ENCODE measurements at regions not wholly inside any gene's neighbourhood (a gene's known extent, or its start where the extent isn't known, plus 50 kb on each side); places are given as distances from the start of the nearest gene placed in this dataset.
"Not testable (repeated sequence)": the region's sequence is repeated elsewhere in the genome, so short reads cannot be mapped to it uniquely, and the experiment has no call there.

DNA sequence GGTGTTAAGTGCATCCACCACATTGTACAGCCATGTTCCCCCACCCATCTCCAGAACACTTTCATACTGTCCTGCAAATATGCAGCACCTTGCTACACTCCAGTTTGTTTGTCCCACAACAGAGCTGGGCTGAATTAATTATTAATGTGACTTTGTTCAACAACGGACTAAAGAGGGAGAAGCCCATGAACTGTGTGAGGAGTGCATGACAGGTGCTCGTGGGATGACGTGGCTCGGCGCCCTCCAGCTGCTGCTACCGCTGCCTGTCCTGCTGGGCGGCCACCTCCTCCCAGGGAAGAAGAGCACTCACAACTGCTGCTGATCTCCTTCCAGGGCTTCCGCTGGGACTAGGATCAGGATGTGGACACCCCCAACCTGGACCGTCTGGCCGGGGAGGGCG lies 111.2 kb upstream of the DEFB108B start:
- DNase-seq (ENCODE audit: low read depth in 2 of 2): not testable (repeated sequence)

DNA sequence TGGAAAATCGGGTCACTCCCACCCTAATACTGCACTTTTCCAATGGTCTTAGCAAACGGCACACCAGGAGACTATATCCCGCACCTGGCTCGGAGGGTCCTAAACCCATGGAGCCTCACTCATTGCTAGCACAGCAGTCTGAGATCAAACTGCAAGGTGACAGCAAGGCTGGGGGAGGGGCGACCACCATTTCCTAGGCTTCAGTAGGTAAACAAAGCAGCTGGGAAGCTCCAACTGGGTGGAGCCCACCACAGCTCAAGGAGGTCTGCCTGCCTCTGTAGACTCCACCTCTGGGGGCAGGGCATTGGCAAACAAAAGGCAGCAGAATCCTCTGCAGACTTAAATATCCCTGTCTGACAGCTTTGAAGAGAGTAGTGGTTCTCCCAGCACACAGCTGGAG lies 109.0 kb upstream of the DEFB108B start:
- DNase-seq (ENCODE audit: low read depth in 2 of 2): not testable (repeated sequence)

GRCh38 chr11:71730748-71731147 lies 102.3 kb upstream of the DEFB108B start:
- DNase-seq (ENCODE audit: low read depth in 2 of 2): not testable (repeated sequence)

DNA sequence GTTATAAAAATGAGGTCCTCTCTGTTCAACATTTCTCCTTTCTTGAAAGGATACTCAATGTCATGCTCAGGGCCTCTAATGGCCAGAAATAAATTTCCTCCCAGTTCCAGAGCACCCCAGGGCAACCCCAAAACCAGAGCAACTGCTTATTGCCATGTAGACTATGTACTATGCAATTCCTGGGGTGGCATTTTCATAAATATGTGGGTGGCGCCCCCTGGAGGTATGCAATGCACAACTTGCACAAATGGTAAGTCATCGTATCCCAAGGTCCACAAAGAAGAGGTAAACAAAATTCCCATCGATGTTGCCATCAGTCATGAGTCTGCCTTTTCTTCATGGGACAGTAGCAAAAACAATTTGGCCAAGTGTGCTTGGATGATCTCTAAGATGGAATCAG lies 98.6 kb upstream of the DEFB108B start:
- not testable (repeated sequence) for DNase-seq (ENCODE audit: low read depth in 2 of 2)

DNA sequence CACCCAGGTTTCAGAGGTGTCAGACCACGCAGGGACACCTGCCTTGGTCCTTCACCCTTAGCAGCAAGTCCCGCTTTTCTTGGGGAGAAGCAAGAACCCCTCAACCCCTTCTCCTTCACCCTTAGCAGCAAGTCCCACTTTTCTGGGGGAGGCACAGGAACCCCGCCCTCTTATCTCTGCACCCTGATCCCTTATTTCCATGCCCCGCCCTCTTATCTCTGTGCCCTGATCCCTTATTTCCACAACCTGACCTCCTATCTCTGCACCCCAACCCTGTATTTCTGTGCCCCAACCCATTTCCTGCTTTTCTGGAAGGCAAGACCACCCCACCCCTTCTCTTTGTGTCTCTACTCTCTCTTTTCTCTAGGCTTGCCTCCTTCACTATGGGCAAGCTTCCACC lies 94.7 kb upstream of the DEFB108B start:
- not testable (repeated sequence) for DNase-seq (ENCODE audit: low read depth in 2 of 2)

GRCh38 chr11:71743385-71743784 lies 89.6 kb upstream of the DEFB108B start:
- DNase-seq (ENCODE audit: low read depth in 2 of 2): not testable (repeated sequence)

DNA sequence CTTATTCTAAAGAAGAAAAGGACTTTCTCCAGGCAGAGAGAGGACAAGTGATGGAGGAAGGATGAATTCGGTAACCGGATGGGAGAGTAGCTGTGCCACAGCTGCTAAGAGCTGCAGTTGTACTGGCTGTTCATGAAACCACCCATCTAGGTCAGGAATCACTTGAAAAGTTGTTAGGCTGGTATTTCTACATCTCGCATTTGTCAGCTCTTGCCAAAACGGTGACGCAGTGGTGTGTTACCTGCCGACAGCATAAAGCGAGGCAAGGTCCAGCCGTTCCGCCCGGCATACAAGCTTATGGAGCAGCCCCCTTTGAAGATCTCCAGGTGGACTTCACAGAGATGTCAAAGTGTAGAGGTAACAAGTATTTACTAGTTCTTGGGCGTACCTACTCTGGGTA lies 87.3 kb upstream of the DEFB108B start:
- DNase-seq (ENCODE audit: low read depth in 2 of 2): not testable (repeated sequence)

DNA sequence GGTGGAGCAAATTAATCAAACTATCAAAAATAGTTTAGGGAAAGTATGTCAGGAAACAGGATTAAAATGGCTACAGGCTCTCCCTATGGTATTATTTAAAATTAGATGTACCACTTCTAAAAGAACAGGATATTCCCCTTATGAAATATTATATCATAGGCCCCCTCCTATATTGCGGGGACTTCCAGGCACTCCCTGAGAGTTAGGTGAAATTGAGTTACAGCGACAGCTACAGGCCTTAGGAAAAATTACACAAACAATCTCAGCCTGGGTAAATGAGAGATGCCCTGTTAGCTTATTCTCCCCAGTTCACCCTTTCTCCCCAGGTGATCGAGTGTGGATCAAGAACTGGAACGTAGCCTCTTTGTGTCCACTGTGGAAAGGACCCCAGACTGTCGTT lies 86.7 kb upstream of the DEFB108B start:
- DNase-seq (ENCODE audit: low read depth in 2 of 2): not testable (repeated sequence)

- DNase-seq (ENCODE audit: low read depth in 2 of 2): peak in 1 of 2 donors; percentile 14
These were observed 83.9 kb upstream of the DEFB108B start for GRCh38 chr11:71748965-71749620.

DNA sequence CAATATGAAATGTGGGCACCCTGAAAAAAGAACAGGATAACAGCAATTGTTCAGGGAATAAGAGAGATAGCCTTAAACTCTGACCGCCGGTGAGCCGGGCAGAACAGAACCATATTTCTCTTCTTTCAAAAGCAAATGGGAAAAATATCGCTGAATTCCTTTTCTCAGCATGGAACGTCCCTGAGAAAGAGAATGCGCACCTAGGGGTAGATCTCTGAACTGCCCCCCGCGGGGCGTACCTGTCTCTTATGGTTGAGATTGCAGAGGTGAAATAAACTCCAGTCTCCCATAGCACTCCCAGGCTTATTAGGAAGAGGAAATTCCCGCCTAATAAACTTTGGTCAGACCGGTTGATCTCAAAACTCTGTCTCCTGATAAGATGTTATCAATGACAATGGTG lies 82.1 kb upstream of the DEFB108B start:
- not testable (repeated sequence) for DNase-seq (ENCODE audit: low read depth in 2 of 2)

DNA sequence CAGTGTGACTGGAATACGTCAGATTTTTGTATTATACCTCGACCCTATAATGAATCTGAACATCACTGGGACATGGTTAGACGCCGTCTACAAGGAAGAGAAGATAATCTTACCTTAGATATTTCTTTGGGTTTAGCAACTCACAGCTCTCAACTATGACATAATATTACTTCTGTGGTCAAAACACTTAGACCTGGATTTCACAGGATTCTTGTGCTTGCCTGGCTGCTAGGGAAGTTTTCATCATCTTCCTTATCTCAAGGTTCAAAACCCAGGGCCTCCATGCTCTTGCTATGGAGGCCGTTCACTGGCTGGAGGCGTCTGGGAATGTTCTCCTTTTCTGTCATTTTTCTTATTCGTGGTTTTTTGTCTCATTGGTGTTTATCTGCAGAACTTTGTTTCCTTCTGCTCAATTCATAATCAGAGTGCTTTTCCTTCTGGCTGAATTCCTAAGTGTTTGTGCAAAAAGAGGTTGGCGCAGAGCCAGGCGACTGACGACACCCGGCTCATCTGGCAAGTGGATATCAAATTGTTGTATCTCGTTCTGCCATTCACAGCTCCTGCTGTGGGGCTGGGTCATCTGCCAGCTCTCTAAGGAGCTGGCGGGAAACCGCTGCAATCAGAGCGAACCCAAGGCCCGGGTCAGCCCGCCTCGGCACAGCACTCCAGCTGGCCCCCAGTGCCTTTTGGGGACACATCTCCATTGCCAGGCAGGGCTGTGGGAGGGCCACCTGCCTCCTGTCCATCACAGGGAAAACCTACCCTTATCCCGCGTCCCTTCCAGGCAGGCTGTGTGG lies 68.1 kb upstream of the DEFB108B start:
- peak in 1 of 2 donors; percentile 17 for DNase-seq (ENCODE audit: low read depth in 2 of 2)

GRCh38 chr11:71767016-71767415 lies 66.0 kb upstream of the DEFB108B start:
- DNase-seq (ENCODE audit: low read depth in 2 of 2): not testable (repeated sequence)

- DNase-seq (ENCODE audit: low read depth in 2 of 2): not testable (repeated sequence)
These were observed 60.8 kb upstream of the DEFB108B start for GRCh38 chr11:71772193-71772592.

GRCh38 chr11:71774603-71775222 lies 58.3 kb upstream of the DEFB108B start:
- no peak for DNase-seq (ENCODE audit: low read depth in 2 of 2)

DNA sequence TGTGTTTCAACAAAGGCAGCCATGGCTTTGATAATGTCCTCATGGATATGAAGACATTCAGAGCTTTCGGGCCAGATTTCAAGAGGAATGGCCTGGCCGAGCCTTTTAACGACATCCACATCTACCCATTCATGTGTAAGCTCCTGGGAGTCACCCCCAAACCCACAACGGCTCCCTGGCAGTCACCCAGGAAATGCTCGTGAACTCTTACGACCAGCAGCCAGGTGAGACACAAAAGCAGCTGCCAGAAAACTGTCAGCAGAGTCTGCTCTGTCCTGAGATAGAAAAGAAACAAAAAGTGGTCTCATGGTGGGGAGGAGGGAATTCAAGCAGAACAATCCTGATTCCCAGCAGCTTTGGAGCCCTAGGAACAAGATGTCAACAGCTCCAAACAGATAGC lies 52.9 kb upstream of the DEFB108B start:
- not testable (repeated sequence) for DNase-seq (ENCODE audit: low read depth in 2 of 2)

DNA sequence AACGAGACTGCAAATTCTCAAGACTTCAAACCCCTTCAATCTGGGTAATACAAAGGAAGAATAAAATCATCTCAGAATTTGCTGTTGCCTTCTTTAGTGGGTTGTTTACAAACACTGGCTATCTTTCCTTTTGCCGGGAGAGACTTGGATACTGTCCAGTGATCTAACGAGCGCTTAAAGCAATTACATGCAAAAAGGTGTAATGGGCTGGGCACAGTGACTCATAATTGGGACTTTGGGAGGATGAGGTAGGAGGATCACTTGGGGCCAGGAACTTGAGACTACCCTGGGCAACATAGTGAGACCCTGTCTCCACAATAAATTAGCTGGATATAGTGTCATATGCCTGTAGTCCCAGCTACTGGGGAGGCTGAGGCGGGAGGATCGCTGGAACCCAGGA lies 52.2 kb upstream of the DEFB108B start:
- not testable (repeated sequence) for DNase-seq (ENCODE audit: low read depth in 2 of 2)

DNA sequence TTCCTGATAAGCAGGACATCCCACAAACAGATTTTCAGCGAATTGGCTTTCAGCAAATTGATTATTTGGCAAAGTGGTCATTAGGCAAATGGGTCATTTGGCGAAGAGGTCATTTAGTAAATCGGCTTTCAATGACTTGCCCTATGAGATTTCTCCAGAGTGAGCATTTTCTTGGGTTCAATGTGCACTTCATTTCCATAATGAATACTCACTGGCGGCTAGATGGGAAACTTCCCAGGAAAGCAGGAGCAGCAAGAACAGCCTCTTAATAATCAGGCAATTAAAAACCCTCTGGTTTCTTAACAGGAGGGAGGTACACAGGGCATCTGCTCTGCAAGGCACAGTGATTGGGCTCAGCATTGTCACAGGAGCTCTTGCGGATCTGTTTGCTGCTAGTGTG lies 51.5 kb upstream of the DEFB108B start:
- not testable (repeated sequence) for DNase-seq (ENCODE audit: low read depth in 2 of 2)

GRCh38 chr11:71782229-71782861 lies 50.7 kb upstream of the DEFB108B start:
- DNase-seq (ENCODE audit: low read depth in 2 of 2): not testable (repeated sequence)

- not testable (repeated sequence) for DNase-seq (ENCODE audit: low read depth in 2 of 2)
These were observed 49.8 kb upstream of the DEFB108B start for GRCh38 chr11:71783191-71783590.
